Psoas muscle (tissue), 7 donors: ENCODE measurements at regions not wholly inside any gene's neighbourhood (a gene's known extent, or its start where the extent isn't known, plus 50 kb on each side); places are given as distances from the start of the nearest gene placed in this dataset.
"Not testable (repeated sequence)": the region's sequence is repeated elsewhere in the genome, so short reads cannot be mapped to it uniquely, and the experiment has no call there.

ENCODE experiments used
- ATAC-seq, 4 donors: fragments of 200-7000 bp; cut with Tn5 transposase; one replicate each; pipeline ENCODE4 v1.9.1; 2020; ENCODE audit warnings: moderate library complexity in 3 of 4, mild to moderate bottlenecking in 2 of 4
- DNase-seq, 2 donors: peaks; one replicate each; pipeline ENCODE4 v3.0.0-alpha.2; 2020
- H3K27ac ChIP-seq: fragments of 200-600 bp; one replicate; pipeline ENCODE4 v1.8.0; 2022
- H3K27me3 ChIP-seq, 3 donors: fragments of 200-600 bp in 1 of 3; one replicate each; pipeline versions ENCODE4 v1.6.1 to v1.8.0; 2013 to 2022; ENCODE audit warnings: low read length in 2 of 3, mild to moderate bottlenecking in 2 of 3, moderate library complexity in 1 of 3; ENCODE audit not compliant: insufficient read depth in 3 of 3
- H3K36me3 ChIP-seq, 2 donors: fragments of 200-600 bp in 1 of 2; one replicate each; pipeline versions ENCODE4 v1.6.1 to v1.8.0; 2013 to 2022; ENCODE audit warnings: low read depth in 1 of 2, mild to moderate bottlenecking in 1 of 2, moderate library complexity in 1 of 2; ENCODE audit not compliant: insufficient read depth in 1 of 2
- H3K4me1 ChIP-seq: fragments of 200-600 bp; one replicate; pipeline ENCODE4 v1.8.0; 2022
- H3K4me3 ChIP-seq: fragments of 200-600 bp; one replicate; pipeline ENCODE4 v1.8.0; 2022; ENCODE audit warnings: mild to moderate bottlenecking
- H3K9me3 ChIP-seq: fragments of 200-600 bp; one replicate; pipeline ENCODE4 v1.8.0; 2022
- WGBS, 3 donors: extraction: QIAGEN DNeasy Blood & Tissue Kit; methylation state at CpG; one replicate each; pipeline versions ENCODE4 v1.1.6 to v1.1.7; 2013; 5-methylcytosine and 5-hydroxymethylcytosine counted together
- intact Hi-C, 2 donors: fragments of 100-400 bp; cut with DNase I; formaldehyde crosslinking; loops; one replicate each; pipeline versions ENCODE4 v1.11.0 to v1.14.2; 2022
- TF ChIP-seq, protein P1 (sequence below): fragments of 200-600 bp; IDR thresholded peaks from one replicate; pipeline ENCODE4 v1.8.0; 2022; ENCODE audit warnings: antibody characterized with exemption
- donor health status: healthy with polysubstance abuse.
- donor health status: DM: no; HTN: no; CAD: no; lungs with moderate emphysema.
- donor health status: Bipolar disorder and iron deficiency.
- donor health status: healthy.
- donor health status: DM: yes; HTN: yes; CAD: no.
- donor health status: DM: no; HTN: no; CAD: no.
- donor health status: DM: yes; HTN: yes; CAD: no.

DNA sequence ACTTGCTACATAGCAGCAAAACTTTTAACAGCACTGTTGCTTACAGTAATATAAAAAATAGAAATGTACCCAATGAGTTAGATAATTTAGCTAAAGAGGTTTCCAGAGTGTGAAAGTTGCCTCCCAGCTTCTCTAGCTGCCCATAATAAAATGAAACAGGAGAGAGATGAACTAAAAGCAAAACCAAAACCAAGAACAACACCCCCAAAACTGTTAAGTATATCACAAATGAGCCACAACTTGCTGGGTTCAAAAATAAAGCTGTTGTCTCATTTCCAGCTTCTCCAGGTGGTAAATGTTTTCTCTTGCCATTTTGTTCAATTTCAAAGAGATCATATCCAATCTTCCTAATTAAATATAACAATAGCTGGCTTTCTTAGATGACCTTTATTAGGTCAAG, 614.0 kb downstream of the ETNK1 start:
- intact Hi-C loops: no loop called here
- ATAC-seq: no peak

DNA sequence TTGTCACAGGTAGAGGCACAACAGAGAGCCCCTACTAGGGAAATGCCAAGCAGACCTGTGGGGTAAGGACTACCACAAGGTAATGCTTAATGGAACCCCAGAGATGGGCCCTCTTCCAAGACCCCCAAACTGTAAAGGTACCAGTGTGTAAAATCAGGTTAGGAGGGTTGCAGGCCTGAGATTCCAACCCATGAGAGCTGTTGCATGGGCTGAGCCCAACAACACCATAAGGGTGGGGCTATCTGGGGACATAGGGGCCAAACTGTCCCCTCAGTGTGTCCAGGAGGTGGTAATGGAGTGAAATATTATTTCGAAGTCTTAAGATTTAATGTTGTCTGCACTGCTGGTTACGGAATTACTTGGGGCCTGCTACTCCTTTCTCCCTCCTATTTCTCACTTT, 620.2 kb downstream of the ETNK1 start:
- Histone ChIP-seq H3K27ac (no peak overlapping the region), H3K4me3 (no peak overlapping the region), H3K4me1 (no peaks in the 10 kb centered on the region), H3K9me3 (peaks cover 2% of the 10 kb centered on the region), H3K27me3 (no peaks in the 10 kb centered on the region), H3K36me3 (no peaks in the 10 kb centered on the region)
- no peak for DNase-seq
- TF ChIP-seq, protein P1, sequence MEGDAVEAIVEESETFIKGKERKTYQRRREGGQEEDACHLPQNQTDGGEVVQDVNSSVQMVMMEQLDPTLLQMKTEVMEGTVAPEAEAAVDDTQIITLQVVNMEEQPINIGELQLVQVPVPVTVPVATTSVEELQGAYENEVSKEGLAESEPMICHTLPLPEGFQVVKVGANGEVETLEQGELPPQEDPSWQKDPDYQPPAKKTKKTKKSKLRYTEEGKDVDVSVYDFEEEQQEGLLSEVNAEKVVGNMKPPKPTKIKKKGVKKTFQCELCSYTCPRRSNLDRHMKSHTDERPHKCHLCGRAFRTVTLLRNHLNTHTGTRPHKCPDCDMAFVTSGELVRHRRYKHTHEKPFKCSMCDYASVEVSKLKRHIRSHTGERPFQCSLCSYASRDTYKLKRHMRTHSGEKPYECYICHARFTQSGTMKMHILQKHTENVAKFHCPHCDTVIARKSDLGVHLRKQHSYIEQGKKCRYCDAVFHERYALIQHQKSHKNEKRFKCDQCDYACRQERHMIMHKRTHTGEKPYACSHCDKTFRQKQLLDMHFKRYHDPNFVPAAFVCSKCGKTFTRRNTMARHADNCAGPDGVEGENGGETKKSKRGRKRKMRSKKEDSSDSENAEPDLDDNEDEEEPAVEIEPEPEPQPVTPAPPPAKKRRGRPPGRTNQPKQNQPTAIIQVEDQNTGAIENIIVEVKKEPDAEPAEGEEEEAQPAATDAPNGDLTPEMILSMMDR: no peak
- intact Hi-C loops: no loop called here
- ATAC-seq: no peak
- WGBS, 3 donors: 81 to 95% (median 94%) methylated on average over 2 of the region's 2 CpGs

More for the DNA sequence above, 614.0 kb downstream of the ETNK1 start:
- Histone ChIP-seq H3K27ac (no peak overlapping the region), H3K4me1 (no peaks in the 10 kb centered on the region), H3K4me3 (no peak overlapping the region), H3K9me3 (peaks cover 2% of the 10 kb centered on the region), H3K27me3 (no peaks in the 10 kb centered on the region), H3K36me3 (no peaks in the 10 kb centered on the region)
- DNase-seq: no peak
- TF ChIP-seq, protein P1: no peak

DNA sequence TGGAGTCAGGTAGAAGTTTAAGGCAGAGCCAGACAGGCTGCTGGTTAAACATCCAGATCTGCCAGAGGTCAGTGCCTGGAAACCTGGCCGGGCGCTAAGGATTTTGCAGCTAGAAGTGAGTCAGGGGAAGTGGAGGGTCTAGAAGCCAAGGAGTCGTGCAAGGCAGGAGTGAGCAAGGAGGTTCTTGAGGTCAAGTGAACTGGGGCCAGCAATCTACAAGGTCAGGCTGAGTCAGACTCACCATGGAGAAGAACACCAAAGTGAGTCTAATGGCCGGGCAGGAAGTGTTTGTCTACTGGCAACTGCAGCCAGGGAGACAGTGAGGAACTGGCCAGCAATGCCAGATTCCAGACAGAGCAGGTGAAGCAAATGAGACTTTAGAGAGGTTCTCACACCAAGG, 628.2 kb downstream of the ETNK1 start:
- TF ChIP-seq, protein P1: no peak
- no peaks in the 10 kb centered on the region for H3K27me3 ChIP-seq
- H3K27ac ChIP-seq: no peak overlapping the region
- H3K9me3 ChIP-seq: no peaks in the 10 kb centered on the region
- no peaks in the 10 kb centered on the region for H3K36me3 ChIP-seq
- H3K4me3 ChIP-seq: no peak overlapping the region
- intact Hi-C loops: no loop called here
- ATAC-seq: no peak
- no peaks in the 10 kb centered on the region for H3K4me1 ChIP-seq
- WGBS, 3 donors: 73 to 90% (median 77%) methylated on average over 4 of the region's 4 CpGs
- no peak for DNase-seq

DNA sequence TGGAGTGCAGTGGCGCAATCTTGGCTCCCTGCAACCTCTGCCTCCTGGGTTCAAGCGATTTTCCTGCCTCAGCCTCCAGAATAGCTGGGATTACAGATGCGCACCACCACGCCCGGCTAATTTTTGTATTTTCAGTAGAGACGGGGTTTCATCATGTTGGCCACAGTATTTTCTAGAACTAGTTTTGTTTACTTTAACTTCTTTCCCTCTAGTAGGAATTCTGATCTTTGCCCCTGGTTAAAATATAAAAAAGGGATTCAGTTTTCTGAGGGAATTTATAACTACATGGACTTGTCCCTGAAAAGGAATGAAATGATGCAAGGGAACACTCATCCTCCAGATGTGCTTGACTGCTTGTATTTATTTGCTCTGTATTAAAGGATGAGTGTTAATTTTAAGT, 628.9 kb downstream of the ETNK1 start:
- H3K9me3 ChIP-seq, H3K4me3 ChIP-seq, intact Hi-C loops, H3K4me1 ChIP-seq, DNase-seq, H3K36me3 ChIP-seq, H3K27me3 ChIP-seq, H3K27ac ChIP-seq, ATAC-seq: not testable (repeated sequence)
- 84 to 85% (median 84%) methylated on average over 6 of the region's 6 CpGs for whole genome bisulfite sequencing, 3 donors

DNA sequence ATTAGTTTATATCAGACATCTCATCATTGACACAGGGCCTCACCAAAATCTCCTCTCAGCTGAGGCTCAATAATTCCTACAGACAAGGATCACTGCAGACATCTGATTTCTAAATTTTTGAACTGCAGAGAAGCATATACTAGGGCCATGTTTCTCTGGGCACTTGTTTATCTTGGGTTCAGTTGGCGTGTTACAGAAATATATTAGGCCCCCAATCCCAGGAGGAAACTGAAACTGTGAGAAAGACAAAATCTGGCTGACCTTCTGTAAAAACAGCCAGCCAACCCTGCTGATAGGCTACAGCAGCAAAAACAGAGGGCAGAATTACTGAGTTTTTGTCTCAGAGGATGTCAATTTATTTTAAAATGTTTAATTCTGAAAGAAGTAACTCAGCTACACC, 634.6 kb downstream of the ETNK1 start:
- Histone ChIP-seq H3K9me3 (no peaks in the 10 kb centered on the region), H3K27me3 (no peaks in the 10 kb centered on the region), H3K4me3 (no peak overlapping the region), H3K36me3 (no peaks in the 10 kb centered on the region), H3K27ac (no peak overlapping the region), H3K4me1 (no peaks in the 10 kb centered on the region)
- WGBS, 3 donors: 18 to 23% (median 19%) methylated on average over 1 of the region's 1 CpG
- TF ChIP-seq, protein P1: no peak
- intact Hi-C loops: no loop called here
- no peak for DNase-seq
- no peak for ATAC-seq
